ENCODE measurements at regions not wholly inside any gene's neighbourhood (a gene's known extent, or its start where the extent isn't known, plus 50 kb on each side); places are given as distances from the start of the nearest gene placed in this dataset.
A peak's percentile ranks its signal among the peaks of the same experiment; 100 is the strongest.

DNA sequence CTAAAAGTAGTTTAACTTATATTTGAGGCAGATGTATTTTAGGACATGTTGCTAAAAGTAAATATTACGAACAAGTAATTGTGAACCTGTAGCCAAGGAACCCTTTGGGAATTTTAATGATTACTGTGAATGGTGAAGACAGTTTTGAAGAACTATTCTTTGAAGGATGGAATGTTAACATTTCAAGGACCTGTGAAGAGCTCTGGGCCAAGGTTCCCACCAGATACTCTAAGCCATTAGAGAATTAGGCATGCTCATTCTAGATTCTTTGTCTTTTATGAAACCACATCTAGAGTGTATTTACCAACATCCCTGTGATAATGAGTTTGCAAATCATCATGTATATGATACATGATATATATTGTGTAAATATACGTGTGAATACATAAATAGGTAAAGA lies 99.8 kb downstream of the SEPTIN7 start:
- intact Hi-C loops (cut with micrococcal nuclease; ENCODE audit: unreplicated experiment): no loop called here

DNA sequence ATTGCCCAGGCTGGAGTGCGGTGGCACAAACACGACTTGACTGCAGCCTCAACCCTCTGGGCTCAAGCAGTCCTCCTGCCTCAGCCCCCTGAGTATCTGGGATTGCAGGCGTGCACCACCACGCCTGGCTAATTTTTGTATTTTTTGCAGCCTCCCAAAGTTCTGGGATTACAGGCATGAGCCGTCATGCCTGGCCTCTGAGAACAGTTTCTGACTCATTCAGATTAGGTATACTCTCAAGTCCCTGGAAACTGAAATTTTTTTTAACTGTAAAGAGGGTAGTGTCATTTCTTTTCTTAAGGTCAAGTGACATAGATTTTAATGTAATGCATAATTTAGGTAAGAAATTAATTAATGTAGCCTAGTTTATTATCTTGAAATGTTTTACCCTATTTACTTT lies 104.7 kb downstream of the SEPTIN7 start:
- Histone ChIP-seq H3K4me3 (ENCODE audit: low read depth, low read length) (no peak overlapping the region), H3K27me3 (replicated peaks; ENCODE audit: control insufficient read depth, insufficient read depth, low read length) (no peaks in the 10 kb centered on the region), H3K36me3 (ENCODE audit: control insufficient read depth, insufficient read depth, low read length) (no peaks in the 10 kb centered on the region), H3K9me3 (no peaks in the 10 kb centered on the region), H3K4me1 (no peaks in the 10 kb centered on the region; the same call in 1 of the 2 replicates)
- ChIA-PET POLR2A (no interaction called here), CTCF (no interaction called here)
- no peaks in the 10 kb centered on the region for H3K4me1 Mint-ChIP-seq (ENCODE audit: low read depth, unreplicated experiment)
- no TSS peak for BruUV-seq (replicated peaks)
- H3K27ac Mint-ChIP-seq (ENCODE audit: unreplicated experiment): no peak overlapping the region
- intact Hi-C loops (cut with micrococcal nuclease; ENCODE audit: unreplicated experiment): loop anchor here (5.0 kb wide), 1 partner anchor 278 kb away; no protein-coding TSS in a partner anchor
- no peak for DNase-seq
- no peak overlapping the region for H3K4me3 Mint-ChIP-seq (ENCODE audit: unreplicated experiment)
- peaks cover 33% of the 10 kb centered on the region for H3K36me3 Mint-ChIP-seq (ENCODE audit: insufficient read depth, unreplicated experiment)
- no peak for TF ChIP-seq CTCF (IDR thresholded peaks at IDR 0.05; ENCODE audit: insufficient read depth in 1 of 2, low read depth in 1 of 2, low read length in 1 of 2, severe bottlenecking in 1 of 2, unreplicated experiment in 1 of 2)
- H3K27me3 Mint-ChIP-seq (ENCODE audit: insufficient read depth, unreplicated experiment): no peaks in the 10 kb centered on the region
- no peaks in the 10 kb centered on the region for H3K9me3 Mint-ChIP-seq (ENCODE audit: unreplicated experiment)

More for the DNA sequence above, 99.8 kb downstream of the SEPTIN7 start:
- Histone ChIP-seq H3K36me3 (ENCODE audit: control insufficient read depth, insufficient read depth, low read length) (no peaks in the 10 kb centered on the region; the same call in 1 of the 2 replicates), H3K4me1 (no peaks in the 10 kb centered on the region; the same call in 1 of the 2 replicates), H3K9me3 (no peaks in the 10 kb centered on the region), H3K27me3 (replicated peaks; ENCODE audit: control insufficient read depth, insufficient read depth, low read length) (no peaks in the 10 kb centered on the region), H3K4me3 (ENCODE audit: low read depth, low read length) (no peak overlapping the region)
- H3K4me1 Mint-ChIP-seq (ENCODE audit: low read depth, unreplicated experiment): no peaks in the 10 kb centered on the region
- TF ChIP-seq CTCF (IDR thresholded peaks at IDR 0.05; ENCODE audit: insufficient read depth in 1 of 2, low read depth in 1 of 2, low read length in 1 of 2, severe bottlenecking in 1 of 2, unreplicated experiment in 1 of 2): no peak
- H3K4me3 Mint-ChIP-seq (ENCODE audit: unreplicated experiment): no peak overlapping the region
- ChIA-PET POLR2A (no interaction called here), CTCF (no interaction called here)
- H3K36me3 Mint-ChIP-seq (ENCODE audit: insufficient read depth, unreplicated experiment): peaks cover 50% of the 10 kb centered on the region
- H3K27ac Mint-ChIP-seq (ENCODE audit: unreplicated experiment): no peak overlapping the region
- H3K9me3 Mint-ChIP-seq (ENCODE audit: unreplicated experiment): no peaks in the 10 kb centered on the region
- no peaks in the 10 kb centered on the region for H3K27me3 Mint-ChIP-seq (ENCODE audit: insufficient read depth, unreplicated experiment)
- DNase-seq: no peak
- BruUV-seq (replicated peaks): no TSS peak

DNA sequence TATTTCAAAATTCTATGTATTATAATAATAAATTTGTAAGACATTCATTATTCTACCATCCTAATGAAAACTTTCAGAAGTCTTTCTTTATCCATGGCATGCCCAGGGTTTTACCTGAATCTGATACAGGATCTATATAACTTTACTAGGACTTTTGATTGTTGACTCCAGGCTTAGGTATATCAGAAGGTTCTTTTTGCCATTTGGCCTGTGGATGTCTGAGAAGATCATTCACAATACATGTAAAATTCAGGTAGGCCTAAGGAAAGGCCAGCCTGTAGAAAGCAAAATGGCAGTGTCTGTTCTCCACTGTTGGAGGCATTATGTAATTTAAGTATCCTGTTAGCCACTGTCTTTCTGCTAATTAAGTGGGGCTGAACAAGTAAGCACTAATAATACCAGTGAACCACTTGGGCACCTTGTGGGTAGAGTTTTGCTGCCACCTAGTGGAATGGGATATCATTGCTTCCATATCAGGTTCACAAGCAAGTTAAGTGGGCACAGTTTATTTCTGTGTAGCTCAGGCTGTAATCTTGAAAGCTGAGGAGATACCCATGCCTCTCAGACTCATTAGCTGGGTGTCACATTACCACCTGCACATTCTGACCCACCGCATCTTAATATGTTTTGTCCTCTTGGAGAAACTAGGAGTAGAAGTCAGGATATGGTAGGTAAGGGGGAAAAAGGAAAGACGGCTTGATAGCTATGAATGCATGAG lies 105.5 kb downstream of the SEPTIN7 start:
- Histone ChIP-seq H3K4me3 (ENCODE audit: low read depth, low read length) (no peak overlapping the region), H3K9me3 (no peaks in the 10 kb centered on the region), H3K4me1 (no peaks in the 10 kb centered on the region), H3K27me3 (replicated peaks; ENCODE audit: control insufficient read depth, insufficient read depth, low read length) (no peaks in the 10 kb centered on the region), H3K36me3 (ENCODE audit: control insufficient read depth, insufficient read depth, low read length) (no peaks in the 10 kb centered on the region)
- H3K36me3 Mint-ChIP-seq (ENCODE audit: insufficient read depth, unreplicated experiment): peaks cover 30% of the 10 kb centered on the region
- TF ChIP-seq CTCF (IDR thresholded peaks at IDR 0.05; ENCODE audit: insufficient read depth in 1 of 2, low read depth in 1 of 2, low read length in 1 of 2, severe bottlenecking in 1 of 2, unreplicated experiment in 1 of 2): peak; percentile 74 to 88
- no peak overlapping the region for H3K27ac Mint-ChIP-seq (ENCODE audit: unreplicated experiment)
- BruUV-seq (replicated peaks): no TSS peak
- no peaks in the 10 kb centered on the region for H3K27me3 Mint-ChIP-seq (ENCODE audit: insufficient read depth, unreplicated experiment)
- no peaks in the 10 kb centered on the region for H3K4me1 Mint-ChIP-seq (ENCODE audit: low read depth, unreplicated experiment)
- ChIA-PET POLR2A (no interaction called here), CTCF (interaction anchor here (0.6 to 1.8 kb wide), 6 partner anchors 194 to 230 kb away, joined by 3 to 8 read pairs (median 4); no protein-coding TSS in a partner anchor)
- peaks cover 5% of the 10 kb centered on the region for H3K9me3 Mint-ChIP-seq (ENCODE audit: unreplicated experiment)
- DNase-seq: peak; percentile 60 to 75
- no peak overlapping the region for H3K4me3 Mint-ChIP-seq (ENCODE audit: unreplicated experiment)
- intact Hi-C loops (cut with micrococcal nuclease; ENCODE audit: unreplicated experiment): loop anchor here (1.0 to 5.0 kb wide), 4 partner anchors 104 to 279 kb away; no protein-coding TSS in a partner anchor
